Natural killer cell (primary cell): ENCODE measurements at regions not wholly inside any gene's neighbourhood (a gene's known extent, or its start where the extent isn't known, plus 50 kb on each side); places are given as distances from the start of the nearest gene placed in this dataset.

Source experiments
- ATAC-seq, 3 donors: fragments of 150-1000 bp in 2 of 3; fragments of 200-7000 bp in 1 of 3; cut with Tn5 transposase; 1 replicate in 1 of 3; 2 replicates in 2 of 3; pipeline ENCODE4 v1.10.0; 2021; ENCODE audit warnings: mild to moderate bottlenecking in 2 of 3, moderate library complexity in 2 of 3
- DNase-seq, 2 donors: peaks; one replicate each; pipeline versions ENCODE4 v3.0.0 to v3.0.0-alpha.2; 2013 to 2021; ENCODE audit warnings: mixed read lengths in 1 of 2
- H3K27ac ChIP-seq: one replicate; pipeline ENCODE4 v1.5.1; 2013; ENCODE audit warnings: mild to moderate bottlenecking, low read length
- H3K27me3 ChIP-seq: one replicate; pipeline ENCODE4 v1.6.1; 2013; ENCODE audit warnings: low read length; ENCODE audit not compliant: control insufficient read depth, insufficient read depth
- H3K36me3 ChIP-seq: one replicate; pipeline ENCODE4 v1.6.1; 2013; ENCODE audit warnings: low read length; ENCODE audit not compliant: control insufficient read depth, insufficient read depth
- H3K4me1 ChIP-seq: one replicate; pipeline ENCODE4 v1.6.1; 2013; ENCODE audit warnings: low read length; ENCODE audit not compliant: control insufficient read depth, insufficient read depth
- H3K4me3 ChIP-seq: one replicate; pipeline ENCODE4 v1.5.1; 2013; ENCODE audit warnings: low read length
- H3K9me3 ChIP-seq: one replicate; pipeline ENCODE4 v1.6.1; 2013; ENCODE audit warnings: low read length; ENCODE audit not compliant: control insufficient read depth, insufficient read depth
- H3K27ac Mint-ChIP-seq, 2 donors: one replicate each; pipeline ENCODE4 v1.8.0; 2022; ENCODE audit warnings: mild to moderate bottlenecking in 2 of 2, mixed read lengths in 2 of 2, moderate library complexity in 1 of 2
- H3K27me3 Mint-ChIP-seq, 2 donors: one replicate each; pipeline ENCODE4 v1.8.0; 2022; ENCODE audit warnings: low read depth in 2 of 2, mixed read lengths in 2 of 2
- H3K36me3 Mint-ChIP-seq: one replicate; pipeline ENCODE4 v1.8.0; 2022; ENCODE audit warnings: mixed read lengths
- H3K4me1 Mint-ChIP-seq, 2 donors: one replicate each; pipeline ENCODE4 v1.8.0; 2022; ENCODE audit warnings: mixed read lengths in 2 of 2
- H3K4me3 Mint-ChIP-seq: one replicate; pipeline ENCODE4 v1.8.0; 2022; ENCODE audit warnings: mild to moderate bottlenecking, moderate library complexity, mixed read lengths
- H3K9me3 Mint-ChIP-seq, 2 donors: one replicate each; pipeline ENCODE4 v1.8.0; 2022; ENCODE audit warnings: mixed read lengths in 2 of 2
- CTCF ChIP-seq: fragments of 200-600 bp; IDR thresholded peaks from one replicate; pipeline ENCODE4 v1.8.0; 2022; ENCODE audit warnings: antibody characterized with exemption
- WGBS: methylation state at CpG from one replicate; pipeline ENCODE4 v1.1.7; 2013; ENCODE audit warnings: missing lambda C conversion rate; ENCODE audit not compliant: insufficient coverage; 5-methylcytosine and 5-hydroxymethylcytosine counted together
- intact Hi-C: fragments of 100-400 bp; cut with micrococcal nuclease; formaldehyde crosslinking; loops from one replicate; pipeline ENCODE4 v1.14.2; 2022

- Histone ChIP-seq H3K4me1 (no peaks in the 10 kb centered on the region), H3K27me3 (no peaks in the 10 kb centered on the region), H3K9me3 (peaks cover 4% of the 10 kb centered on the region), H3K4me3 (no peak overlapping the region), H3K27ac (no peak overlapping the region), H3K36me3 (no peaks in the 10 kb centered on the region)
- 60% methylated on average over 2 of the region's 2 CpGs for WGBS
- intact Hi-C loops, result no loop called here
- H3K27me3 Mint-ChIP-seq, result no peaks in the 10 kb centered on the region
- no peaks in the 10 kb centered on the region for H3K4me1 Mint-ChIP-seq
- no peaks in the 10 kb centered on the region for H3K36me3 Mint-ChIP-seq
- TF ChIP-seq CTCF, result no peak
- peaks cover 7 to 9% of the 10 kb centered on the region in 2 donors for H3K9me3 Mint-ChIP-seq
- no peak overlapping the region for H3K4me3 Mint-ChIP-seq
- no peak overlapping the region for H3K27ac Mint-ChIP-seq
- ATAC-seq, result no peak
- no peak for DNase-seq
Measured at GRCh38 chr3:162538491-162538890, 1041.9 kb downstream of the OTOL1 start.

- ATAC-seq, result no peak
- WGBS, result 75% methylated on average over 3 of the region's 3 CpGs
- intact Hi-C loops, result no loop called here
- Mint-ChIP-seq H3K4me3 (no peak overlapping the region), H3K4me1 (no peaks in the 10 kb centered on the region), H3K27me3 (no peaks in the 10 kb centered on the region), H3K36me3 (no peaks in the 10 kb centered on the region), H3K9me3 (peaks cover 7 to 11% of the 10 kb centered on the region in 2 donors), H3K27ac (no peak overlapping the region)
- H3K4me1 ChIP-seq, result no peaks in the 10 kb centered on the region
- peaks cover 4% of the 10 kb centered on the region for H3K9me3 ChIP-seq
- DNase-seq, result no peak
- H3K36me3 ChIP-seq, result no peaks in the 10 kb centered on the region
- no peak overlapping the region for H3K27ac ChIP-seq
- TF ChIP-seq CTCF, result no peak
- no peaks in the 10 kb centered on the region for H3K27me3 ChIP-seq
- H3K4me3 ChIP-seq, result no peak overlapping the region
Measured at GRCh38 chr3:162538906-162539305, 1042.3 kb downstream of the OTOL1 start.

- H3K4me3 ChIP-seq, result no peak overlapping the region
- intact Hi-C loops, result no loop called here
- DNase-seq, result no peak
- TF ChIP-seq CTCF, result no peak
- peaks cover 7 to 11% of the 10 kb centered on the region in 2 donors for H3K9me3 Mint-ChIP-seq
- no peaks in the 10 kb centered on the region for H3K36me3 ChIP-seq
- ATAC-seq, result no peak
- H3K36me3 Mint-ChIP-seq, result no peaks in the 10 kb centered on the region
- no peaks in the 10 kb centered on the region for H3K27me3 Mint-ChIP-seq
- no peaks in the 10 kb centered on the region for H3K4me1 ChIP-seq
- H3K27ac ChIP-seq, result no peak overlapping the region
- peaks cover 7% of the 10 kb centered on the region for H3K9me3 ChIP-seq
- H3K4me1 Mint-ChIP-seq, result no peaks in the 10 kb centered on the region
- H3K27ac Mint-ChIP-seq, result no peak overlapping the region
- H3K4me3 Mint-ChIP-seq, result no peak overlapping the region
- no peaks in the 10 kb centered on the region for H3K27me3 ChIP-seq
Measured at GRCh38 chr3:162540421-162540820, 1043.8 kb downstream of the OTOL1 start.

GRCh38 chr3:162541923-162542322, 1045.3 kb downstream of the OTOL1 start:
- Histone ChIP-seq H3K36me3 (no peaks in the 10 kb centered on the region), H3K27ac (no peak overlapping the region)

More at GRCh38 chr3:162541923-162542322, 1045.3 kb downstream of the OTOL1 start:
- 49% methylated on average over 2 of the region's 2 CpGs for WGBS
- H3K9me3 Mint-ChIP-seq, result peaks cover 9 to 11% of the 10 kb centered on the region in 2 donors
- Histone ChIP-seq H3K4me1 (no peaks in the 10 kb centered on the region), H3K4me3 (no peak overlapping the region), H3K27me3 (no peaks in the 10 kb centered on the region), H3K9me3 (peaks cover 7% of the 10 kb centered on the region)
- no peak overlapping the region for H3K27ac Mint-ChIP-seq
- intact Hi-C loops, result no loop called here
- H3K4me3 Mint-ChIP-seq, result no peak overlapping the region
- no peaks in the 10 kb centered on the region for H3K27me3 Mint-ChIP-seq
- no peaks in the 10 kb centered on the region for H3K36me3 Mint-ChIP-seq
- TF ChIP-seq CTCF, result no peak
- DNase-seq (no peak), ATAC-seq (no peak)
- H3K4me1 Mint-ChIP-seq, result no peaks in the 10 kb centered on the region
